GM23338 (cell line): ENCODE measurements at regions not wholly inside any gene's neighbourhood (a gene's known extent, or its start where the extent isn't known, plus 50 kb on each side); places are given as distances from the start of the nearest gene placed in this dataset.

Experiments used
- EZH2 ChIP-seq: fragments of 200-600 bp; sonication (generic); IDR thresholded peaks from one replicate; pipeline ENCODE4 v1.8.0; 2017; ENCODE audit warnings: antibody characterized with exemption, mild to moderate bottlenecking, low read depth; ENCODE audit not compliant: unreplicated experiment
- JUNB ChIP-seq: IDR thresholded peaks from one replicate; pipeline ENCODE4 v1.6.1; 2016; ENCODE audit warnings: antibody characterized with exemption; ENCODE audit not compliant: unreplicated experiment
- POLR2AphosphoS5 ChIP-seq: IDR thresholded peaks from 2 replicates; pipeline ENCODE4 v1.6.1; 2016; ENCODE audit warnings: antibody characterized with exemption, low read depth
- REST ChIP-seq: IDR thresholded peaks from one replicate; pipeline ENCODE4 v1.6.1; 2018; ENCODE audit warnings: antibody characterized with exemption; ENCODE audit not compliant: unreplicated experiment
- TF ChIP-seq, protein P1 (sequence below), 2 experiments: fragments of 200-600 bp in 1 of 2; sonication (generic) in 1 of 2; conservative IDR thresholded peaks; 2 replicates each; pipeline versions ENCODE4 v1.5.1 to v1.6.1; 2016 to 2017; ENCODE audit warnings: antibody characterized with exemption in 2 of 2, low read depth in 2 of 2, mild to moderate bottlenecking in 2 of 2, moderate library complexity in 1 of 2

DNA sequence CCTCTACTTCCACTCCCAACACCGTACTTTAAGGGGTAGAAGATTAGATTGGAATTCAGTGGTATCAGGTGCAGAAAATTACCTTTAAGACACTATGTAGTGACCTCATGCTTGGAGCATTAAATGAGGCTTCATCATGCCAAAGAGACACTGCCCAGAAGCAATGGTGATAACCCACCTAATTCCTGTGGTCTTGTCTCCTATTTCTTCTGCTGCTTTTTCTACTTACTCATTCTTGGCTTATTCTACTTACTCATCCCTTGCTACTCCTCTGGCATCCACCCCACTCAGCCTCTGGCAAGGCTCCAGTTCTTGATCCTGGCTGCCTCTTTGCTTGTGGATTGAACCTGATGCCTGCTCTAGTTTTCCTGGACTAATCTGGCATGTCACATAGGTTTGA is 62.3 kb upstream of the ADAMTS3 start:
- TF ChIP-seq POLR2AphosphoS5 (no peak), REST (no peak), JUNB (no peak), EZH2 (no peak)
- TF ChIP-seq, protein P1, sequence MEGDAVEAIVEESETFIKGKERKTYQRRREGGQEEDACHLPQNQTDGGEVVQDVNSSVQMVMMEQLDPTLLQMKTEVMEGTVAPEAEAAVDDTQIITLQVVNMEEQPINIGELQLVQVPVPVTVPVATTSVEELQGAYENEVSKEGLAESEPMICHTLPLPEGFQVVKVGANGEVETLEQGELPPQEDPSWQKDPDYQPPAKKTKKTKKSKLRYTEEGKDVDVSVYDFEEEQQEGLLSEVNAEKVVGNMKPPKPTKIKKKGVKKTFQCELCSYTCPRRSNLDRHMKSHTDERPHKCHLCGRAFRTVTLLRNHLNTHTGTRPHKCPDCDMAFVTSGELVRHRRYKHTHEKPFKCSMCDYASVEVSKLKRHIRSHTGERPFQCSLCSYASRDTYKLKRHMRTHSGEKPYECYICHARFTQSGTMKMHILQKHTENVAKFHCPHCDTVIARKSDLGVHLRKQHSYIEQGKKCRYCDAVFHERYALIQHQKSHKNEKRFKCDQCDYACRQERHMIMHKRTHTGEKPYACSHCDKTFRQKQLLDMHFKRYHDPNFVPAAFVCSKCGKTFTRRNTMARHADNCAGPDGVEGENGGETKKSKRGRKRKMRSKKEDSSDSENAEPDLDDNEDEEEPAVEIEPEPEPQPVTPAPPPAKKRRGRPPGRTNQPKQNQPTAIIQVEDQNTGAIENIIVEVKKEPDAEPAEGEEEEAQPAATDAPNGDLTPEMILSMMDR (conservative IDR thresholded peaks at IDR 0.05; ENCODE audit: low read depth in 2 of 2), result no peak
